HCT116 (cell line): ENCODE measurements at regions not wholly inside any gene's neighbourhood (a gene's known extent, or its start where the extent isn't known, plus 50 kb on each side); places are given as distances from the start of the nearest gene placed in this dataset.

Experiments used
- ATAC-seq: fragments of 200-7000 bp; cut with Tn5 transposase; 2 replicates; pipeline ENCODE4 v1.9.1; 2020; ENCODE audit warnings: mild to moderate bottlenecking, moderate library complexity
- BruUV-seq: library from RNA; stranded (reverse); fragments of 400-500 nt; replicated peaks from 2 replicates; lab custom pipeline; 2021; lab: Mats Ljungman, UMichigan
- CTCF ChIA-PET: fragments of 300-600 bp; sonication (Branson Sonifier 250); formaldehyde crosslinking; loops from one replicate; lab custom pipeline; 2021; ENCODE audit warnings: antibody characterized with exemption; lab: Charles Lee
- POLR2A ChIA-PET: fragments of 300-600, 350-600 bp; sonication (Branson Sonifier 250); formaldehyde crosslinking; loops from one replicate; lab custom pipeline; 2021; ENCODE audit warnings: antibody characterized with exemption; lab: Charles Lee
- RAD21 ChIA-PET, 2 experiments: fragments of 300-600 bp; sonication (Branson Sonifier 250); formaldehyde crosslinking; loops; one replicate each; lab custom pipeline; 2023; ENCODE audit warnings: low total read pairs in 2 of 2; ENCODE audit not compliant: uncharacterized antibody in 2 of 2, unreplicated experiment in 2 of 2, low non-redundant PET in 1 of 2; lab: Charles Lee
- DNase-seq: peaks from one replicate; pipeline ENCODE4 v3.0.0-alpha.2; 2010; ENCODE audit warnings: low read depth, low spot score
- H2AFZ ChIP-seq: fragments of 200-600 bp; shearing (Covaris generic), sonication (generic); 2 replicates; pipeline ENCODE4 v1.6.1; 2017; ENCODE audit warnings: low read depth, mixed run types, mixed read lengths, antibody characterized with exemption, low read length; ENCODE audit not compliant: poor library complexity, severe bottlenecking
- H3K27ac ChIP-seq: 2 replicates; pipeline ENCODE4 v1.5.1; 2012; ENCODE audit warnings: low read depth, low read length
- H3K27me3 ChIP-seq: fragments of 200-600 bp; sonication (generic); 2 replicates; pipeline ENCODE4 v1.6.1; 2016; ENCODE audit warnings: mixed run types, low read length, mixed read lengths; ENCODE audit not compliant: insufficient read depth
- H3K36me3 ChIP-seq, 2 experiments: fragments of 200-500 bp in 1 of 2; fragments of 200-600 bp in 1 of 2; sonication (Bioruptor generic) in 1 of 2; sonication (generic) in 1 of 2; 2 replicates each; pipeline versions ENCODE4 v1.5.1 to v1.6.1; 2014 to 2016; ENCODE audit warnings: low read length in 2 of 2, inconsistent platforms in 1 of 2, mixed read lengths in 1 of 2, mixed run types in 1 of 2; ENCODE audit not compliant: insufficient read depth in 2 of 2, control insufficient read depth in 1 of 2
- H3K4me1 ChIP-seq, 2 experiments: fragments of 200-600 bp in 1 of 2; sonication (generic) in 1 of 2; 2 replicates each; pipeline versions ENCODE4 v1.5.1 to v1.6.1; 2012 to 2017; ENCODE audit warnings: low read length in 2 of 2, inconsistent platforms in 1 of 2, mild to moderate bottlenecking in 1 of 2, mixed read lengths in 1 of 2, mixed run types in 1 of 2, moderate library complexity in 1 of 2; ENCODE audit not compliant: insufficient read depth in 2 of 2, control insufficient read depth in 1 of 2
- H3K4me2 ChIP-seq: fragments of 200-600 bp; sonication (generic); 2 replicates; pipeline ENCODE4 v1.6.1; 2017; ENCODE audit warnings: mixed run types, low read length, mixed read lengths
- H3K4me3 ChIP-seq, 2 experiments: fragments of 200-600 bp in 1 of 2; sonication (generic) in 1 of 2; replicated peaks in 1 of 2; 2 replicates each; pipeline ENCODE4 v1.5.1; 2011 to 2016; ENCODE audit warnings: low read length in 2 of 2, control low read depth in 1 of 2, low read depth in 1 of 2, mild to moderate bottlenecking in 1 of 2, mixed read lengths in 1 of 2, mixed run types in 1 of 2
- H3K79me2 ChIP-seq: fragments of 200-600 bp; sonication (generic); 2 replicates; pipeline ENCODE4 v1.6.1; 2017; ENCODE audit warnings: mild to moderate bottlenecking, mixed run types, low read length, moderate library complexity, mixed read lengths; ENCODE audit not compliant: insufficient read depth
- H3K9ac ChIP-seq: fragments of 200-600 bp; sonication (generic); 2 replicates; pipeline ENCODE4 v1.6.1; 2016; ENCODE audit warnings: low read length, mixed read lengths
- H3K9me2 ChIP-seq: fragments of 200-600 bp; sonication (generic), shearing (Covaris generic); 2 replicates; pipeline ENCODE4 v1.6.1; 2017; ENCODE audit warnings: mixed run types, mild to moderate bottlenecking, moderate library complexity; ENCODE audit not compliant: insufficient read depth
- H3K9me3 ChIP-seq, 2 experiments: fragments of 200-500 bp in 1 of 2; fragments of 200-600 bp in 1 of 2; sonication (Bioruptor generic) in 1 of 2; sonication (generic) in 1 of 2; 2 replicates each; pipeline ENCODE4 v1.6.1; 2014 to 2017; ENCODE audit warnings: low read length in 2 of 2, mixed read lengths in 2 of 2, inconsistent platforms in 1 of 2, low read depth in 1 of 2, mild to moderate bottlenecking in 1 of 2, mixed run types in 1 of 2, moderate library complexity in 1 of 2; ENCODE audit not compliant: control insufficient read depth in 1 of 2, insufficient read depth in 1 of 2
- H4K20me1 ChIP-seq: fragments of 200-600 bp; sonication (generic), shearing (Covaris generic); 2 replicates; pipeline ENCODE4 v1.6.1; 2017; ENCODE audit warnings: mixed run types, mild to moderate bottlenecking, moderate library complexity; ENCODE audit not compliant: insufficient read depth
- CBX3 ChIP-seq: IDR thresholded peaks from 2 replicates; pipeline ENCODE4 v1.6.1; 2012; ENCODE audit warnings: low read depth
- CEBPB ChIP-seq: IDR thresholded peaks from 2 replicates; pipeline ENCODE4 v1.6.1; 2012; ENCODE audit warnings: low read depth
- CTCF ChIP-seq, 3 experiments: fragments of 200-600 bp in 1 of 3; sonication (generic) in 1 of 3; IDR thresholded peaks in 2 of 3; conservative IDR thresholded peaks in 1 of 3; 2 replicates each; pipeline ENCODE4 v1.5.1; 2012 to 2017; ENCODE audit warnings: low read depth in 2 of 3, low read length in 2 of 3, antibody characterized with exemption in 1 of 3, borderline replicate concordance in 1 of 3, control low read depth in 1 of 3, mild to moderate bottlenecking in 1 of 3, mixed read lengths in 1 of 3, mixed run types in 1 of 3, moderate library complexity in 1 of 3; ENCODE audit not compliant: insufficient read depth in 1 of 3
- EZH2 ChIP-seq: fragments of 200-600 bp; sonication (generic); IDR thresholded peaks from 2 replicates; pipeline ENCODE4 v1.6.1; 2017; ENCODE audit warnings: antibody characterized with exemption, mixed run types
- EZH2phosphoT487 ChIP-seq: fragments of 200-600 bp; IDR thresholded peaks from 2 replicates; pipeline ENCODE4 v1.6.1; 2018; ENCODE audit warnings: antibody characterized with exemption, borderline replicate concordance
- FOSL1 ChIP-seq: IDR thresholded peaks from 2 replicates; pipeline ENCODE4 v1.6.1; 2012; ENCODE audit warnings: low read depth
- JUND ChIP-seq: IDR thresholded peaks from 2 replicates; pipeline ENCODE4 v1.6.1; 2012
- POLR2A ChIP-seq: IDR thresholded peaks from 2 replicates; pipeline ENCODE4 v1.7.0; 2011; ENCODE audit warnings: borderline replicate concordance; ENCODE audit not compliant: insufficient read depth, insufficient read length; ENCODE audit errors: extremely low read depth
- POLR2AphosphoS5 ChIP-seq: IDR thresholded peaks from 2 replicates; pipeline ENCODE4 v1.6.1; 2011; ENCODE audit warnings: mild to moderate bottlenecking, low read depth, low read length, moderate library complexity
- RAD21 ChIP-seq: IDR thresholded peaks from 2 replicates; pipeline ENCODE4 v1.6.1; 2012; ENCODE audit warnings: low read depth, mild to moderate bottlenecking
- REST ChIP-seq: IDR thresholded peaks from 2 replicates; pipeline ENCODE4 v1.6.1; 2012; ENCODE audit warnings: low read depth
- YY1 ChIP-seq: IDR thresholded peaks from 2 replicates; pipeline ENCODE4 v1.6.1; 2011; ENCODE audit warnings: low read length, low read depth, moderate library complexity, mild to moderate bottlenecking; ENCODE audit not compliant: insufficient replicate concordance; ENCODE audit errors: extremely low read depth
- intact Hi-C: fragments of 100-400 bp; cut with micrococcal nuclease; formaldehyde crosslinking; loops from 2 replicates; pipeline ENCODE4 v1.10.0; 2022
- TF ChIP-seq, protein P1 (sequence below): IDR thresholded peaks from 2 replicates; pipeline ENCODE4 v1.6.1; 2011; ENCODE audit warnings: mild to moderate bottlenecking, low read length, moderate library complexity; ENCODE audit not compliant: insufficient replicate concordance; ENCODE audit errors: extremely low read depth
- TF ChIP-seq, protein P2 (sequence below): IDR thresholded peaks from 2 replicates; pipeline ENCODE4 v1.6.1; 2012

- no peak for TF ChIP-seq YY1
- TF ChIP-seq POLR2AphosphoS5: no peak
- no peak for TF ChIP-seq EZH2phosphoT487
- TF ChIP-seq REST: no peak
- TF ChIP-seq JUND: no peak
- TF ChIP-seq, protein P1, sequence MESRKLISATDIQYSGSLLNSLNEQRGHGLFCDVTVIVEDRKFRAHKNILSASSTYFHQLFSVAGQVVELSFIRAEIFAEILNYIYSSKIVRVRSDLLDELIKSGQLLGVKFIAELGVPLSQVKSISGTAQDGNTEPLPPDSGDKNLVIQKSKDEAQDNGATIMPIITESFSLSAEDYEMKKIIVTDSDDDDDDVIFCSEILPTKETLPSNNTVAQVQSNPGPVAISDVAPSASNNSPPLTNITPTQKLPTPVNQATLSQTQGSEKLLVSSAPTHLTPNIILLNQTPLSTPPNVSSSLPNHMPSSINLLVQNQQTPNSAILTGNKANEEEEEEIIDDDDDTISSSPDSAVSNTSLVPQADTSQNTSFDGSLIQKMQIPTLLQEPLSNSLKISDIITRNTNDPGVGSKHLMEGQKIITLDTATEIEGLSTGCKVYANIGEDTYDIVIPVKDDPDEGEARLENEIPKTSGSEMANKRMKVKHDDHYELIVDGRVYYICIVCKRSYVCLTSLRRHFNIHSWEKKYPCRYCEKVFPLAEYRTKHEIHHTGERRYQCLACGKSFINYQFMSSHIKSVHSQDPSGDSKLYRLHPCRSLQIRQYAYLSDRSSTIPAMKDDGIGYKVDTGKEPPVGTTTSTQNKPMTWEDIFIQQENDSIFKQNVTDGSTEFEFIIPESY: no peak
Observed at GRCh38 chr5:110815916-110816605, 77.3 kb downstream of the SLC25A46 start (continued).

DNA sequence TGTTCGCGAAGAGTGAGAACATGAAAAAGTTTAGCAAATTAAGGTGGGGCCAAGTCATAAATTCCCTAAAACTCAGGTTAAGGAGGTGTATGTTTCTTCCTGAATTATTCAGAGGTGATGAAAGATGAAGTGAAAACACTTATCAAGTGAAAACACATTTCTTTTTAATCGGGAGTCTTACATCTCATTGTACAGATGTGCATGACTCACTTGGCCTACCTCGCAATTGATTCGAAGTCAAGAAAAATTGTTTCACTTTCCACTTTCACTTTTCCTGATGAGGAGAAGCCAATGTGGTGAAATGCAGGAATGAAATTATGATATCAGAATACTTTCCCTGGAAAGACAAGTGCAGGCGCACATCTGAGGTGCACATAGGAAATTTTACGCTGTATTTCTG is 78.7 kb downstream of the SLC25A46 start:
- Histone ChIP-seq H3K4me1 (no peaks in the 10 kb centered on the region), H3K9me2 (no peaks in the 10 kb centered on the region), H3K27ac (no peak overlapping the region), H3K27me3 (no peaks in the 10 kb centered on the region), H3K9me3 (no peaks in the 10 kb centered on the region), H3K79me2 (no peaks in the 10 kb centered on the region), H2AFZ (no peak overlapping the region), H3K36me3 (no peaks in the 10 kb centered on the region), H3K4me3 (no peak overlapping the region), H4K20me1 (no peaks in the 10 kb centered on the region), H3K4me2 (no peak overlapping the region), H3K9ac (no peak overlapping the region)
- DNase-seq (no peak), ATAC-seq (no peak)
- intact Hi-C loops: no loop called here
- ChIA-PET POLR2A (no interaction called here), RAD21 (interaction anchor here in 1 of 2 experiments (1.0 kb wide), 1 partner anchor 321 kb away, joined by 5 read pairs; no protein-coding TSS in a partner anchor), CTCF (no interaction called here)
- no TSS peak for BruUV-seq
- TF ChIP-seq CEBPB (no peak), RAD21 (no peak), POLR2AphosphoS5 (no peak), EZH2 (no peak), CBX3 (no peak), FOSL1 (no peak), POLR2A (no peak), CTCF (IDR thresholded peaks at IDR 0.05 in 2 of 3, conservative IDR thresholded peaks at IDR 0.05 in 1 of 3; ENCODE audit: borderline replicate concordance in 1 of 3, insufficient read depth in 1 of 3, low read depth in 2 of 3, low read length in 2 of 3) (no peak)
- TF ChIP-seq, protein P2, sequence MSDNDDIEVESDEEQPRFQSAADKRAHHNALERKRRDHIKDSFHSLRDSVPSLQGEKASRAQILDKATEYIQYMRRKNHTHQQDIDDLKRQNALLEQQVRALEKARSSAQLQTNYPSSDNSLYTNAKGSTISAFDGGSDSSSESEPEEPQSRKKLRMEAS: no peak
- TF ChIP-seq, protein P1: no peak
